ENCODE measurements at regions not wholly inside any gene's neighbourhood (a gene's known extent, or its start where the extent isn't known, plus 50 kb on each side); places are given as distances from the start of the nearest gene placed in this dataset.

DNA sequence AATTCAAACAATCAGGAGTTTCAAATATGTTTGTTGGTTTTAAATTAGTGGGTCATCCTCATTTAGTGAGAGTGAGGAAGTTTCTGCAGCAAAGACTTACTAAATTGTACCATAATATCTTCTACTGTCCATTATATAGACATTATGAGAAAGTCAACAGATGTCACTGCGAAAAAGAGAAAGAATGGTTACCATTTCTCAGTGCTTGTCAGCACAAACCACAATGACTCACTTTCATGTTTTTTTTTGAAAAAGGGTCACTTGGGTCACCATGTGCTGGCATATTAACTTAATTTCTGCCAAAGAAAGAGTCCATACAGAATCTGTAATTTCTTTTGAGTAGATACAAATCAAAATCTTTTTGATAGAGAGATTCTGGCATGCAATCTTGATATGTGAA lies 924.6 kb upstream of the FAT3 start:
- DNase-seq, result peak; percentile 91
- Histone ChIP-seq H2AFZ (ENCODE audit: low read length) (no peak overlapping the region), H4K20me1 (ENCODE audit: low read length) (no peaks in the 10 kb centered on the region), H3K9me2 (replicated peaks; ENCODE audit: low read length) (no peaks in the 10 kb centered on the region), H3K4me2 (ENCODE audit: low read length) (peak overlapping the region; percentile 33), H3K9ac (ENCODE audit: low read length) (peak overlapping the region; percentile 7; the same call in 1 of the 2 replicates), H3K27me3 (ENCODE audit: low read length) (no peaks in the 10 kb centered on the region), H3K27ac (ENCODE audit: low read length) (peak overlapping the region; percentile 77), H3K79me2 (ENCODE audit: low read length) (no peaks in the 10 kb centered on the region), H3F3A (ENCODE audit: low read length, unreplicated experiment) (no peaks in the 10 kb centered on the region), H3K4me3 (ENCODE audit: low read length) (no peak overlapping the region), H3K4me1 (ENCODE audit: insufficient read depth, low read length) (peaks cover 63% of the 10 kb centered on the region), H3K9me3 (ENCODE audit: low read length) (no peaks in the 10 kb centered on the region), H3K36me3 (ENCODE audit: low read depth, low read length) (no peaks in the 10 kb centered on the region)
- TF ChIP-seq, protein P1, sequence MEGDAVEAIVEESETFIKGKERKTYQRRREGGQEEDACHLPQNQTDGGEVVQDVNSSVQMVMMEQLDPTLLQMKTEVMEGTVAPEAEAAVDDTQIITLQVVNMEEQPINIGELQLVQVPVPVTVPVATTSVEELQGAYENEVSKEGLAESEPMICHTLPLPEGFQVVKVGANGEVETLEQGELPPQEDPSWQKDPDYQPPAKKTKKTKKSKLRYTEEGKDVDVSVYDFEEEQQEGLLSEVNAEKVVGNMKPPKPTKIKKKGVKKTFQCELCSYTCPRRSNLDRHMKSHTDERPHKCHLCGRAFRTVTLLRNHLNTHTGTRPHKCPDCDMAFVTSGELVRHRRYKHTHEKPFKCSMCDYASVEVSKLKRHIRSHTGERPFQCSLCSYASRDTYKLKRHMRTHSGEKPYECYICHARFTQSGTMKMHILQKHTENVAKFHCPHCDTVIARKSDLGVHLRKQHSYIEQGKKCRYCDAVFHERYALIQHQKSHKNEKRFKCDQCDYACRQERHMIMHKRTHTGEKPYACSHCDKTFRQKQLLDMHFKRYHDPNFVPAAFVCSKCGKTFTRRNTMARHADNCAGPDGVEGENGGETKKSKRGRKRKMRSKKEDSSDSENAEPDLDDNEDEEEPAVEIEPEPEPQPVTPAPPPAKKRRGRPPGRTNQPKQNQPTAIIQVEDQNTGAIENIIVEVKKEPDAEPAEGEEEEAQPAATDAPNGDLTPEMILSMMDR (conservative IDR thresholded peaks at IDR 0.05; ENCODE audit: low read depth, low read length), result no peak
- TF ChIP-seq EZH2phosphoT487 (IDR thresholded peaks at IDR 0.05; ENCODE audit: borderline replicate concordance, low read length), result no peak
- ChIA-PET POLR2A (ENCODE audit: unreplicated experiment) (no interaction called here), CTCF (no interaction called here)
- intact Hi-C loops (cut with micrococcal nuclease), result loop anchor here (5.0 kb wide), 1 partner anchor 97 kb away; no protein-coding TSS in a partner anchor
- ATAC-seq, result peak; percentile 52
- no TSS peak for BruUV-seq (replicated peaks)

DNA sequence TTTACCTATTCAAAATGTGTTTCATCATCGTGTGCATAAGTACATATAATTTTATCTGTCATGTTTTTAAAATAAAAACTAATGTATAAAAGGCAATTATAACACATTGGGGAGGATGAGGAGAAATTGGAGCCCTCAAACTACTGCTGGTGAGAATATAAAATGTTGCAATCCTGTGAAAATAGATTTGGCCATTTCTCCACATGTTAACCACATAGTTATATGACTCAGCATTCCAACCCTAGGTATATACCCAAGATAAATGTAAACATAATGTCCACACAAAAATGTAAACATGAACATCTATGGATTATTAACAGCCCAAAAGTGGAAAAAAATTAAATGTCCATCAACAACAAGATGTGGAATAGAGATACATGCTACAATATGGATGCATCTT lies 928.0 kb upstream of the FAT3 start:
- no peaks in the 10 kb centered on the region for H3K9me2 ChIP-seq (replicated peaks; ENCODE audit: low read length)
- TF ChIP-seq EZH2phosphoT487 (IDR thresholded peaks at IDR 0.05; ENCODE audit: borderline replicate concordance, low read length) (no peak), EZH2 (IDR thresholded peaks at IDR 0.05; ENCODE audit: low read length, unreplicated experiment) (no peak)
- TF ChIP-seq, protein P1 (conservative IDR thresholded peaks at IDR 0.05; ENCODE audit: low read depth, low read length), result no peak
- no peaks in the 10 kb centered on the region for H3K36me3 ChIP-seq (ENCODE audit: low read depth, low read length)
- H3K9ac ChIP-seq (ENCODE audit: low read length), result no peak overlapping the region
- CTCF ChIA-PET, result no interaction called here
- no peaks in the 10 kb centered on the region for H4K20me1 ChIP-seq (ENCODE audit: low read length)
- no peaks in the 10 kb centered on the region for H3F3A ChIP-seq (ENCODE audit: low read length, unreplicated experiment)
- intact Hi-C loops (cut with micrococcal nuclease), result no loop called here
- peak overlapping the region; percentile 2; the same call in 1 of the 2 replicates for H3K27ac ChIP-seq (ENCODE audit: low read length)
- no peak overlapping the region for H3K4me3 ChIP-seq (ENCODE audit: low read length)
- peaks cover 39% of the 10 kb centered on the region for H3K4me1 ChIP-seq (ENCODE audit: insufficient read depth, low read length)
- H3K79me2 ChIP-seq (ENCODE audit: low read length), result no peaks in the 10 kb centered on the region
- H3K9me3 ChIP-seq (ENCODE audit: low read length), result no peaks in the 10 kb centered on the region
- ATAC-seq (peak; percentile 45; the same call in 1 of the 2 replicates), DNase-seq (peak; percentile 86)
- H3K27me3 ChIP-seq (ENCODE audit: low read length), result no peaks in the 10 kb centered on the region
- no peak overlapping the region for H2AFZ ChIP-seq (ENCODE audit: low read length)
- BruUV-seq (replicated peaks), result no TSS peak
- H3K4me2 ChIP-seq (ENCODE audit: low read length), result peak overlapping the region; percentile 37
- POLR2A ChIA-PET (ENCODE audit: unreplicated experiment), result no interaction called here

DNA sequence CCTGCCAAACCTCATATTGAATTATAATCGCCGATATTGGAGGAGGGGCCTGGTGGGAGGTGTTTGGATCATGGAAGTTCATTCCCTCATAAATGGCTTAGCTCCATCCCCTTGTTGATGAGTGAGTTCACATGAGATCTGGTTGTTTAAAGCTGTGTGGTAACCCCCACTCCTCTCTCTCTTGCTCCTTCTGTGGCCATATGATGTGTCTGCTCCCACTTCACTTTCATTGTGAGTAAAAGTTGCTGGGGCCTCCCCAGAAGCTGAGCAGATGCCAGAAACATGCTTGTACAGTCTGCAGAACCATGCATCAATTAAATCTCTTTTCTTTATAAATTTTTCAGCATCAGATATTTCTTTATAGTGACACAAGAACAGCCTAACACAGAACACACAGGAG lies 929.0 kb upstream of the FAT3 start:
- peaks cover 28% of the 10 kb centered on the region for H3K4me1 ChIP-seq (ENCODE audit: insufficient read depth, low read length)
- H3K9me2 ChIP-seq (replicated peaks; ENCODE audit: low read length), result no peaks in the 10 kb centered on the region
- H2AFZ ChIP-seq (ENCODE audit: low read length), result no peak overlapping the region
- H3K36me3 ChIP-seq (ENCODE audit: low read depth, low read length), result no peaks in the 10 kb centered on the region
- H3K9me3 ChIP-seq (ENCODE audit: low read length), result no peaks in the 10 kb centered on the region
- H3K4me3 ChIP-seq (ENCODE audit: low read length), result no peak overlapping the region
- TF ChIP-seq, protein P1 (conservative IDR thresholded peaks at IDR 0.05; ENCODE audit: low read depth, low read length), result no peak
- TF ChIP-seq EZH2 (IDR thresholded peaks at IDR 0.05; ENCODE audit: low read length, unreplicated experiment), result no peak
- no peak for TF ChIP-seq EZH2phosphoT487 (IDR thresholded peaks at IDR 0.05; ENCODE audit: borderline replicate concordance, low read length)
- no TSS peak for BruUV-seq (replicated peaks)
- H3K9ac ChIP-seq (ENCODE audit: low read length), result no peak overlapping the region
- POLR2A ChIA-PET (ENCODE audit: unreplicated experiment), result no interaction called here
- H3K27me3 ChIP-seq (ENCODE audit: low read length), result no peaks in the 10 kb centered on the region
- DNase-seq, result no peak
- no peak overlapping the region for H3K27ac ChIP-seq (ENCODE audit: low read length)
- H3F3A ChIP-seq (ENCODE audit: low read length, unreplicated experiment), result no peaks in the 10 kb centered on the region
- no peaks in the 10 kb centered on the region for H4K20me1 ChIP-seq (ENCODE audit: low read length)
- intact Hi-C loops (cut with micrococcal nuclease), result no loop called here
- CTCF ChIA-PET, result no interaction called here
- H3K4me2 ChIP-seq (ENCODE audit: low read length), result no peak overlapping the region
- no peak for ATAC-seq
- no peaks in the 10 kb centered on the region for H3K79me2 ChIP-seq (ENCODE audit: low read length)
